T-helper 9 cell (primary cell): ENCODE measurements at regions not wholly inside any gene's neighbourhood (a gene's known extent, or its start where the extent isn't known, plus 50 kb on each side); places are given as distances from the start of the nearest gene placed in this dataset.
"Not testable (repeated sequence)": the region's sequence is repeated elsewhere in the genome, so short reads cannot be mapped to it uniquely, and the experiment has no call there.

Source experiments
- DNase-seq: peaks from one replicate; pipeline ENCODE4 v3.0.0-alpha.2; 2020

- not testable (repeated sequence) for DNase-seq
Observed at GRCh38 chr4:9604893-9605190, 160.6 kb downstream of the DEFB131A start.

- DNase-seq: no peak
Observed at GRCh38 chr4:9608300-9608699, 164.1 kb downstream of the DEFB131A start.

- not testable (repeated sequence) for DNase-seq
Observed at GRCh38 chr4:9610321-9610720, 166.1 kb downstream of the DEFB131A start.

GRCh38 chr4:9611101-9611500 is 166.9 kb downstream of the DEFB131A start:
- DNase-seq: no peak

GRCh38 chr4:9636411-9636810 is 145.0 kb upstream of the DRD5 start:
- DNase-seq: not testable (repeated sequence)

GRCh38 chr4:9659678-9660077 is 121.8 kb upstream of the DRD5 start:
- not testable (repeated sequence) for DNase-seq

GRCh38 chr4:9660955-9661354 is 120.5 kb upstream of the DRD5 start:
- DNase-seq: not testable (repeated sequence)

GRCh38 chr4:9670725-9671124 is 110.7 kb upstream of the DRD5 start:
- DNase-seq: not testable (repeated sequence)

- not testable (repeated sequence) for DNase-seq
Observed at GRCh38 chr4:9677357-9677756, 104.1 kb upstream of the DRD5 start.

- DNase-seq: no peak
Observed at GRCh38 chr4:9679704-9680478, 101.5 kb upstream of the DRD5 start.

GRCh38 chr4:9683174-9683573 is 98.3 kb upstream of the DRD5 start:
- not testable (repeated sequence) for DNase-seq

GRCh38 chr4:9685016-9685415 is 96.4 kb upstream of the DRD5 start:
- DNase-seq: not testable (repeated sequence)

GRCh38 chr4:9685692-9686091 is 95.7 kb upstream of the DRD5 start:
- DNase-seq: no peak

GRCh38 chr4:9690636-9691237 is 90.7 kb upstream of the DRD5 start:
- not testable (repeated sequence) for DNase-seq

- DNase-seq: peak; percentile 82
Observed at GRCh38 chr4:9691238-9692065, 90.0 kb upstream of the DRD5 start.

- DNase-seq: not testable (repeated sequence)
Observed at GRCh38 chr4:9692791-9693491, 88.5 kb upstream of the DRD5 start.

GRCh38 chr4:9694403-9694802 is 87.0 kb upstream of the DRD5 start:
- not testable (repeated sequence) for DNase-seq

GRCh38 chr4:9695994-9696393 is 85.4 kb upstream of the DRD5 start:
- peak; percentile 7 for DNase-seq

- not testable (repeated sequence) for DNase-seq
Observed at GRCh38 chr4:9696561-9696960, 84.9 kb upstream of the DRD5 start.

- DNase-seq: not testable (repeated sequence)
Observed at GRCh38 chr4:9702019-9702418, 79.4 kb upstream of the DRD5 start.

GRCh38 chr4:9702696-9703095 is 78.7 kb upstream of the DRD5 start:
- DNase-seq: not testable (repeated sequence)

- DNase-seq: peak; percentile 54
Observed at GRCh38 chr4:9703391-9703790, 78.0 kb upstream of the DRD5 start.

- not testable (repeated sequence) for DNase-seq
Observed at GRCh38 chr4:9704126-9704525, 77.3 kb upstream of the DRD5 start.
